Testis (tissue), 2 donors: ENCODE measurements at regions not wholly inside any gene's neighbourhood (a gene's known extent, or its start where the extent isn't known, plus 50 kb on each side); places are given as distances from the start of the nearest gene placed in this dataset.
"Not testable (repeated sequence)": the region's sequence is repeated elsewhere in the genome, so short reads cannot be mapped to it uniquely, and the experiment has no call there.

ENCODE experiments used
- DNase-seq: peaks from one replicate; pipeline ENCODE4 v3.0.0-alpha.2; 2019
- H3K27ac ChIP-seq, 2 donors: fragments of 200-600 bp; sonication (generic); one replicate each; pipeline ENCODE4 v1.5.1; 2019
- H3K27me3 ChIP-seq: fragments of 200-600 bp; sonication (generic); one replicate; pipeline ENCODE4 v1.5.1; 2019
- H3K36me3 ChIP-seq: fragments of 200-600 bp; sonication (generic); one replicate; pipeline ENCODE4 v1.5.1; 2017; ENCODE audit warnings: low read depth; ENCODE audit errors: missing control alignments
- H3K4me1 ChIP-seq: fragments of 200-600 bp; sonication (generic); one replicate; pipeline ENCODE4 v1.5.1; 2019
- H3K4me3 ChIP-seq, 2 donors: fragments of 200-600 bp; sonication (generic); one replicate each; pipeline ENCODE4 v1.5.1; 2017 to 2019
- H3K9me3 ChIP-seq: fragments of 200-600 bp; sonication (generic); one replicate; pipeline ENCODE4 v1.5.1; 2017
- POLR2A ChIP-seq: fragments of 450-650 bp; IDR thresholded peaks from one replicate; pipeline ENCODE4 v1.6.1; 2017; ENCODE audit warnings: antibody characterized with exemption, mild to moderate bottlenecking, moderate library complexity
- WGBS, 2 donors: methylation state at CpG; one replicate each; pipeline ENCODE4 v1.1.5; 2018; 5-methylcytosine and 5-hydroxymethylcytosine counted together
- intact Hi-C: fragments of 100-400 bp; cut with DNase I; formaldehyde crosslinking; loops from one replicate; pipeline ENCODE4 v1.15.1; 2023; ENCODE audit warnings: low total_unique reads
- TF ChIP-seq, protein P1 (sequence below), 3 experiments: fragments of 450-650 bp in 2 of 3; fragments of 200-600 bp in 1 of 3; sonication (generic) in 1 of 3; IDR thresholded peaks; one replicate each; pipeline ENCODE4 v1.5.1; 2016 to 2019; ENCODE audit warnings: antibody characterized with exemption in 3 of 3, mild to moderate bottlenecking in 2 of 3, moderate library complexity in 1 of 3

DNA sequence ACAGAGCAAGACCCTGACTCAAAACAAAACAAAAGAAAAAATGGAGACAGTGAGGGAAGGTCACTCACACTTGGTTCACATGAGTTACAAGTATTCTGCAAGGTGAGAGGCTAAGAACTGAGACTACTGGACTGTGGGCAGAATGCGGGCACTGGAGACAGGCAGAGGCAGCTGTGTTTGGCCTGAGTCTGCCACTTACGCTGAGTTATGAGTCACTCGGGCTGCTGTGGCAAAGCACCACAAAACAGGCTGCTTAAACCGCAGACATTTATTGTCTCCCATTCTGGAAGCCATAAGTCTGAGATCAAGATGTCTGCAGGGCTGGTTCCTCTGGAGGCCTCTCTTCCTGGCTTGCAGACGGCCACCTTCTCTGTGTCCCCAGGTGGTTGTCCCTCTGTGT lies 122.8 kb downstream of the SHANK2 start:
- Histone ChIP-seq H3K27ac (no peak overlapping the region), H3K9me3 (no peaks in the 10 kb centered on the region), H3K36me3 (no peaks in the 10 kb centered on the region), H3K4me3 (no peak overlapping the region), H3K27me3 (no peaks in the 10 kb centered on the region), H3K4me1 (no peaks in the 10 kb centered on the region)
- DNase-seq = no peak
- intact Hi-C loops = no loop called here
- 91 to 94% methylated on average over 5 of the region's 5 CpGs for WGBS, 2 donors
- TF ChIP-seq, protein P1, sequence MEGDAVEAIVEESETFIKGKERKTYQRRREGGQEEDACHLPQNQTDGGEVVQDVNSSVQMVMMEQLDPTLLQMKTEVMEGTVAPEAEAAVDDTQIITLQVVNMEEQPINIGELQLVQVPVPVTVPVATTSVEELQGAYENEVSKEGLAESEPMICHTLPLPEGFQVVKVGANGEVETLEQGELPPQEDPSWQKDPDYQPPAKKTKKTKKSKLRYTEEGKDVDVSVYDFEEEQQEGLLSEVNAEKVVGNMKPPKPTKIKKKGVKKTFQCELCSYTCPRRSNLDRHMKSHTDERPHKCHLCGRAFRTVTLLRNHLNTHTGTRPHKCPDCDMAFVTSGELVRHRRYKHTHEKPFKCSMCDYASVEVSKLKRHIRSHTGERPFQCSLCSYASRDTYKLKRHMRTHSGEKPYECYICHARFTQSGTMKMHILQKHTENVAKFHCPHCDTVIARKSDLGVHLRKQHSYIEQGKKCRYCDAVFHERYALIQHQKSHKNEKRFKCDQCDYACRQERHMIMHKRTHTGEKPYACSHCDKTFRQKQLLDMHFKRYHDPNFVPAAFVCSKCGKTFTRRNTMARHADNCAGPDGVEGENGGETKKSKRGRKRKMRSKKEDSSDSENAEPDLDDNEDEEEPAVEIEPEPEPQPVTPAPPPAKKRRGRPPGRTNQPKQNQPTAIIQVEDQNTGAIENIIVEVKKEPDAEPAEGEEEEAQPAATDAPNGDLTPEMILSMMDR (IDR thresholded peaks at IDR 0.05) = no peak
- no peak for TF ChIP-seq POLR2A

DNA sequence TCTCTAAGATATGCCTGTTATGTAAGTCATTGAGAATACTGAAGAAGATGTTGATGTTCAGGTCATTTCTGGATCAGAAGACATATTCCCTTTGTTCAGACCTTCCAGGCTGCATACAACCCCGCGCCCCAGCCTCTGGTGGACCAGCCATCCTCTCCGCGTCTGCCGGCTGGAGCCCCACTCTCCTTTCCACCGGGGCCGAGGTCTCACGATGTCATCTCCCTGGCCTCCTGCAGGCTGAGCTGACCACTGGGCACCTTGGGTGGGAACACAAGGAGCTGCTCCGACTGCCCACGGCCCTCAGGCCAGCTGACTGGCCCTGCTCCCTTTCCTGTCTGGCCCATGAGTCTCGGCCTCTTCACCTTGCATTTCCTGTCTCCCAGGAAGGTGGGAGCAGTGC lies 124.6 kb downstream of the SHANK2 start:
- H3K4me3 ChIP-seq = no peak overlapping the region
- no peaks in the 10 kb centered on the region for H3K36me3 ChIP-seq
- 92 to 100% methylated on average over 9 to 11 of the region's 11 CpGs for WGBS, 2 donors
- H3K27me3 ChIP-seq = no peaks in the 10 kb centered on the region
- intact Hi-C loops = no loop called here
- no peak overlapping the region for H3K27ac ChIP-seq
- no peak for DNase-seq
- TF ChIP-seq, protein P1 (IDR thresholded peaks at IDR 0.05) = no peak
- TF ChIP-seq POLR2A = no peak
- H3K4me1 ChIP-seq = no peaks in the 10 kb centered on the region
- no peaks in the 10 kb centered on the region for H3K9me3 ChIP-seq

DNA sequence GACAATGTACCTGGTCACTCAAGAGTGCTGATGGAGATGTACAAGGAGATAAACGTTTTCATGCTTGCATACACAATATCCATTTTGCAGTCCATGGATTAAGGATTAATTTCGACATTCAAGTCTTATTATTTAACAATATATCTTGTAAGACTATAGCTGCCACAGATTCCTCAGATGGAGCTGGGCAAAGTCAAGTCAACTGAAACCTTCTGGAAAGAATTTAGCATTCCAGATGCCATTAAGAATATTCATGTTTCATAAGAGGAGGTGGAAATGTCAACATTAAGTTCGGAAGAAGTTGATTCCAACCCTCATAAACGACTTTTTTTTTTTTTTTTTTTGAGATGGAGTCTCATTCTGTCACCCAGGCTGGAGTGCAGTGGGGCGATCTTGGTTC lies 126.0 kb downstream of the SHANK2 start:
- WGBS, 2 donors = 78 to 81% methylated on average over 5 of the region's 5 CpGs
- H3K9me3 ChIP-seq, intact Hi-C loops, DNase-seq, H3K4me3 ChIP-seq, H3K27ac ChIP-seq, H3K36me3 ChIP-seq, H3K4me1 ChIP-seq, H3K27me3 ChIP-seq: not testable (repeated sequence)

DNA sequence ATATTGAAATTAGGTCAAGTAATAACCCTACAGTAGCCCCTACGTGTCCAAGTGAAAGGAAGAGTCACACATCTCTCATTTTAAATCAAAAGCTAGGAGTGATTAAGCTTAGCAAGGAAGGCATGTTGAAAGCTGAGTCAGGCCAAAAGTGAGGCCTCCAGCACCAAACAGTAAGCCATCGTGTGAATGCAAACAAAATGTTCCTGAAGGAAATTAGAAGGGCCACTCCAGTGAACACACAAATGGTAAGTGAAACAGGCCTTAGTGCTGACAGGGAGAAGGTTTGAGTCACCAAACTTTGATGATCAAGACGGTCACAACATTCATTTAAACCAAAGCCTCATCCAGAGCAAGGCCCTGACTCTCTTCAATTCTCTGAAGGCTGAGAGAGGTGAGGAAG lies 127.2 kb downstream of the SHANK2 start:
- Histone ChIP-seq H3K4me3 (no peak overlapping the region), H3K9me3 (no peaks in the 10 kb centered on the region), H3K27me3 (no peaks in the 10 kb centered on the region), H3K4me1 (no peaks in the 10 kb centered on the region), H3K36me3 (no peaks in the 10 kb centered on the region), H3K27ac (no peak overlapping the region)
- 78 to 87% methylated on average over 3 of the region's 3 CpGs for WGBS, 2 donors
- no peak for DNase-seq
- TF ChIP-seq, protein P1 (IDR thresholded peaks at IDR 0.05) = no peak
- TF ChIP-seq POLR2A = no peak
- intact Hi-C loops = no loop called here

DNA sequence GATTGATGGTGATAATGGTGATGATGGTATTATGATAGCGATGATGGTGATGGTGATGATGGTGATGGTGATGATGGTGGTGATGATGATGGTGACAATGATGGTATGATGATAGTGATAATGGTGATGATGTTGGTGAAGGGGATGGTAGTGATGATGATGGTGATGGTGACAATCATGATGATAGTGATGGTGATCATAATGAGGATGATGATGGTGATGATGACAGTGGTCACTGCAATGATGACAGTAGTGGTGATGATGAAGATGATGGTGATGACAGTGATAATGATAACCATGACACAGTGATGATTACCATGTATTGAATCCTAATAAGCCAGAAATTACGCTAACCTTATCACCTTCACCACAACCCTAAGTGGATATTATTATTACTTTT lies 128.2 kb downstream of the SHANK2 start:
- H3K9me3 ChIP-seq = no peaks in the 10 kb centered on the region
- no peak for DNase-seq
- no peak overlapping the region for H3K4me3 ChIP-seq
- intact Hi-C loops = no loop called here
- 85 to 91% methylated on average over 2 of the region's 2 CpGs for WGBS, 2 donors
- no peaks in the 10 kb centered on the region for H3K4me1 ChIP-seq
- no peaks in the 10 kb centered on the region for H3K27me3 ChIP-seq
- H3K36me3 ChIP-seq = no peaks in the 10 kb centered on the region
- no peak for TF ChIP-seq POLR2A
- TF ChIP-seq, protein P1 (IDR thresholded peaks at IDR 0.05) = no peak
- H3K27ac ChIP-seq = no peak overlapping the region
